A549 (cell line): ENCODE measurements at regions not wholly inside any gene's neighbourhood (a gene's known extent, or its start where the extent isn't known, plus 50 kb on each side); places are given as distances from the start of the nearest gene placed in this dataset.

Experiments used
- ATAC-seq, 2 experiments: fragments of 200-7000 bp in 1 of 2; fragments of >200 bp in 1 of 2; cut with Nextera tagmentation in 1 of 2; cut with Tn5 transposase in 1 of 2; 3 replicates each; pipeline versions ENCODE4 v1.8.0 to v1.9.1; 2018 to 2020; ENCODE audit warnings: mild to moderate bottlenecking in 1 of 2, moderate library complexity in 1 of 2
- CTCF ChIA-PET: fragments of 300-600 bp; sonication (Branson Sonifier 250); formaldehyde crosslinking; extraction: SDS; loops from one replicate; lab custom pipeline; 2021; ENCODE audit warnings: antibody characterized with exemption, inconsistent platforms; lab: Yijun Ruan, JAX
- POLR2A ChIA-PET: fragments of 350-600 bp; formaldehyde crosslinking; extraction: SDS; loops from one replicate; lab custom pipeline; 2021; ENCODE audit warnings: antibody characterized with exemption, inconsistent platforms; lab: Yijun Ruan, JAX
- DNase-seq, 2 experiments: peaks; one replicate each; pipeline versions ENCODE4 v3.0.0 to v3.0.0-alpha.2; 2011 to 2016; ENCODE audit warnings: low read depth in 1 of 2, low spot score in 1 of 2
- FAIRE-seq: peaks from 2 replicates; lab custom pipeline; 2011; peaks lifted over from hg19 to GRCh38; lab: Jason Lieb, UNC
- H3K27ac ChIP-seq, 2 experiments: fragments of >200 bp; sonication (Bioruptor Twin); formaldehyde crosslinking; 3 replicates each; pipeline ENCODE4 v1.5.1; 2016 to 2017
- H3K4me1 ChIP-seq: fragments of >200 bp; sonication (Bioruptor Twin); formaldehyde crosslinking; 3 replicates; pipeline ENCODE4 v1.6.1; 2016
- H3K4me2 ChIP-seq: fragments of >200 bp; sonication (Bioruptor Twin); formaldehyde crosslinking; 3 replicates; pipeline ENCODE4 v1.6.1; 2016
- H3K4me3 ChIP-seq: fragments of >200 bp; sonication (Bioruptor Twin); formaldehyde crosslinking; 3 replicates; pipeline ENCODE4 v1.5.1; 2016
- H3K9me3 ChIP-seq: fragments of >200 bp; sonication (Bioruptor Twin); formaldehyde crosslinking; 3 replicates; pipeline ENCODE4 v1.6.1; 2016
- CBX8 ChIP-seq: fragments of 200-600 bp; sonication (generic); IDR thresholded peaks from 2 replicates; pipeline ENCODE4 v1.6.1; 2016
- EP300 ChIP-seq, 2 experiments: fragments of >200 bp; sonication (Bioruptor Twin); formaldehyde crosslinking; IDR thresholded peaks; 2 replicates in 1 of 2; 3 replicates in 1 of 2; pipeline ENCODE4 v1.6.1; 2016 to 2017
- GATA3 ChIP-seq: IDR thresholded peaks from 2 replicates; pipeline ENCODE4 v1.6.1; 2012; ENCODE audit warnings: borderline replicate concordance
- HOXB5 ChIP-seq: fragments of 250-450 bp; sonication (Bioruptor Pico); IDR thresholded peaks from 2 replicates; pipeline ENCODE4 v1.5.0; 2020; ENCODE audit warnings: mild to moderate bottlenecking, moderate library complexity
- KDM1A ChIP-seq: fragments of 200-600 bp; sonication (generic); IDR thresholded peaks from 2 replicates; pipeline ENCODE4 v1.6.1; 2016; ENCODE audit warnings: low read depth, mild to moderate bottlenecking
- MAZ ChIP-seq: fragments of 150-350 bp; IDR thresholded peaks from 2 replicates; pipeline ENCODE4 v1.6.1; 2014; ENCODE audit warnings: antibody characterized with exemption, low read depth, low read length, borderline replicate concordance
- MYC ChIP-seq: IDR thresholded peaks from 2 replicates; pipeline ENCODE4 v1.6.1; 2012; ENCODE audit warnings: mild to moderate bottlenecking, inconsistent platforms, low read length, improper control_type of control experiment, borderline replicate concordance
- NFE2L2 ChIP-seq: fragments of 150-350 bp; conservative IDR thresholded peaks from 2 replicates; pipeline ENCODE4 v1.6.1; 2014; ENCODE audit warnings: low read length
- RAD21 ChIP-seq, 2 experiments: fragments of >200 bp in 1 of 2; sonication (Bioruptor Twin) in 1 of 2; formaldehyde crosslinking in 1 of 2; IDR thresholded peaks in 1 of 2; conservative IDR thresholded peaks in 1 of 2; 2 replicates in 1 of 2; 3 replicates in 1 of 2; pipeline ENCODE4 v1.6.1; 2012 to 2018; ENCODE audit warnings: inconsistent platforms in 1 of 2
- RFX5 ChIP-seq: fragments of 450-650 bp; IDR thresholded peaks from 2 replicates; pipeline ENCODE4 v1.7.1; 2014; ENCODE audit warnings: antibody characterized with exemption, mild to moderate bottlenecking, moderate library complexity
- SREBF2 ChIP-seq: fragments of 450-650 bp; IDR thresholded peaks from 2 replicates; pipeline ENCODE4 v1.6.1; 2014; ENCODE audit warnings: mild to moderate bottlenecking, moderate library complexity
- TFCP2L1 ChIP-seq: fragments of 250-450 bp; sonication (Bioruptor Pico); IDR thresholded peaks from 2 replicates; pipeline ENCODE4 v1.5.0; 2021; ENCODE audit warnings: mild to moderate bottlenecking
- ZFP36 ChIP-seq: fragments of 450-650 bp; IDR thresholded peaks from 2 replicates; pipeline ENCODE4 v1.6.1; 2014; ENCODE audit warnings: borderline replicate concordance; ENCODE audit not compliant: partially characterized antibody
- ZNF302 ChIP-seq: fragments of 250-450 bp; sonication (Bioruptor Pico); IDR thresholded peaks from 2 replicates; pipeline ENCODE4 v1.9.0; 2021; ENCODE audit warnings: inconsistent platforms, mild to moderate bottlenecking, moderate library complexity
- ZSCAN20 ChIP-seq: fragments of 250-450 bp; sonication (Bioruptor Pico); IDR thresholded peaks from 2 replicates; pipeline ENCODE4 v1.8.0; 2022; ENCODE audit warnings: mild to moderate bottlenecking, moderate library complexity
- WGBS: methylation state at CpG from one replicate; pipeline ENCODE4 v1.1.6; 2017; ENCODE audit errors: missing lambda C conversion rate; 5-methylcytosine and 5-hydroxymethylcytosine counted together
- TF ChIP-seq, protein P1 (sequence below): fragments of >200 bp; sonication (Bioruptor Twin); formaldehyde crosslinking; IDR thresholded peaks from 3 replicates; pipeline ENCODE4 v1.6.1; 2016
- TF ChIP-seq, protein P2 (sequence below): fragments of 250-450 bp; sonication (Bioruptor Pico); IDR thresholded peaks from 2 replicates; pipeline ENCODE4 v1.5.0; 2021; ENCODE audit warnings: mild to moderate bottlenecking, moderate library complexity, borderline replicate concordance
- TF ChIP-seq, protein P3 (sequence below): fragments of 200-600 bp; sonication (generic); IDR thresholded peaks from 2 replicates; pipeline ENCODE4 v1.6.1; 2016; ENCODE audit warnings: antibody characterized with exemption, mild to moderate bottlenecking, moderate library complexity
- TF ChIP-seq, protein P4 (sequence below): fragments of >200 bp; sonication (Bioruptor Twin); formaldehyde crosslinking; IDR thresholded peaks from 3 replicates; pipeline ENCODE4 v1.5.1; 2016

DNA sequence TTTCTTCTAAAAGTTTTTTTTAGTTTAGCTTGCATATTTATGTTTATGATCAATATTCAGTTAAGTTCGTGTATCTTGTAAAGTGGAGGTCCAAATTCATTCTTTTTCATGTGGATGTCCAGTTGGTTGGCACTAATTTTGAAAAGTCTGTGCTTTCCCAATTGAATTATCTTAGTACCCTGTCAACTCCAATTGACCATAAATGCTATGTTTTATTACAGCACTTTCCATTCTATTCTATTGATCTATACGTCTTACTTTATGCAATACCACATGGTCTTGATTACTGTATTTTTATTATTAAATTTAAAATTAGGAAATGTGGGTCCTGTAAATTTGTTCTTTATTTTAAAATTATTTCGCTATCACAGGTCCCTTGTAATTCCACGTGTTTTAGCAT lies 837.6 kb upstream of the SLC10A2 start:
- Histone ChIP-seq H3K9me3 (no peaks in the 10 kb centered on the region), H3K4me2 (no peak overlapping the region), H3K4me1 (no peaks in the 10 kb centered on the region), H3K27ac (no peak overlapping the region), H3K4me3 (no peak overlapping the region)
- no peak for TF ChIP-seq MYC
- no peak for TF ChIP-seq ZNF302 (CRISPR knock-in tag)
- ATAC-seq (no peak), FAIRE-seq (no peak), DNase-seq (no peak)
- CTCF ChIA-PET: no interaction called here
- POLR2A ChIA-PET: no interaction called here
- WGBS: 22% methylated on average over 4 of the region's 4 CpGs

DNA sequence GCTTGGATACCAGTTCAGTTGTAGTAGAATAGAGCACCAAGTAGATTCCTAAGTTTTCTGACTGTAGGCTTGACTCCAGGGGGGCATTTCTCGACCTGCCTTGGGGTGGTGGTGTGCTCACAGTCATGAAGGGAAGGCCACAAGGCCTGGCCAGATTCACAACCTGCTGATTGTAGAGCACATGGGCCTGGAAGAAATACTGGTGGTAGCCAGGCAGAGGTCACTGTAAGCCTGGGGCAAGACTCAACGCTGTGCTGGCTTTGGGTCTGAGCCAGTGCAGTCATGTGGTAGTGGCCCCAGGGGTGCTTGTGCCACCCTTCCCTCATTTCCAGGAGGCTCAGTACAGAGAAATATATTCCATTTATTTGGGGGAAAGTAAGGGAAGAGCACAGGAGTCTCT lies 832.3 kb upstream of the SLC10A2 start:
- Histone ChIP-seq H3K9me3 (no peaks in the 10 kb centered on the region), H3K4me2 (no peak overlapping the region), H3K4me3 (no peak overlapping the region), H3K27ac (no peak overlapping the region), H3K4me1 (no peaks in the 10 kb centered on the region)
- no CpG with 5 or more reads among the region's 2 CpGs for WGBS
- FAIRE-seq (no peak), DNase-seq (no peak), ATAC-seq (no peak)
- CTCF ChIA-PET: no interaction called here
- POLR2A ChIA-PET: no interaction called here
- TF ChIP-seq, protein P1, sequence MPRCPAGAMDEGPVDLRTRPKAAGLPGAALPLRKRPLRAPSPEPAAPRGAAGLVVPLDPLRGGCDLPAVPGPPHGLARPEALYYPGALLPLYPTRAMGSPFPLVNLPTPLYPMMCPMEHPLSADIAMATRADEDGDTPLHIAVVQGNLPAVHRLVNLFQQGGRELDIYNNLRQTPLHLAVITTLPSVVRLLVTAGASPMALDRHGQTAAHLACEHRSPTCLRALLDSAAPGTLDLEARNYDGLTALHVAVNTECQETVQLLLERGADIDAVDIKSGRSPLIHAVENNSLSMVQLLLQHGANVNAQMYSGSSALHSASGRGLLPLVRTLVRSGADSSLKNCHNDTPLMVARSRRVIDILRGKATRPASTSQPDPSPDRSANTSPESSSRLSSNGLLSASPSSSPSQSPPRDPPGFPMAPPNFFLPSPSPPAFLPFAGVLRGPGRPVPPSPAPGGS: no peak
- no peak for TF ChIP-seq RAD21 (conservative IDR thresholded peaks at IDR 0.05 in 1 of 2, IDR thresholded peaks at IDR 0.05 in 1 of 2)
- TF ChIP-seq, protein P2, sequence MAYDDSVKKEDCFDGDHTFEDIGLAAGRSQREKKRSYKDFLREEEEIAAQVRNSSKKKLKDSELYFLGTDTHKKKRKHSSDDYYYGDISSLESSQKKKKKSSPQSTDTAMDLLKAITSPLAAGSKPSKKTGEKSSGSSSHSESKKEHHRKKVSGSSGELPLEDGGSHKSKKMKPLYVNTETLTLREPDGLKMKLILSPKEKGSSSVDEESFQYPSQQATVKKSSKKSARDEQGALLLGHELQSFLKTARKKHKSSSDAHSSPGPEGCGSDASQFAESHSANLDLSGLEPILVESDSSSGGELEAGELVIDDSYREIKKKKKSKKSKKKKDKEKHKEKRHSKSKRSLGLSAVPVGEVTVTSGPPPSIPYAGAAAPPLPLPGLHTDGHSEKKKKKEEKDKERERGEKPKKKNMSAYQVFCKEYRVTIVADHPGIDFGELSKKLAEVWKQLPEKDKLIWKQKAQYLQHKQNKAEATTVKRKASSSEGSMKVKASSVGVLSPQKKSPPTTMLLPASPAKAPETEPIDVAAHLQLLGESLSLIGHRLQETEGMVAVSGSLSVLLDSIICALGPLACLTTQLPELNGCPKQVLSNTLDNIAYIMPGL: no peak
- TF ChIP-seq ZFP36: no peak
- TF ChIP-seq GATA3: no peak
- no peak for TF ChIP-seq MAZ
- no peak for TF ChIP-seq SREBF2
- TF ChIP-seq ZSCAN20: no peak
- TF ChIP-seq RFX5: no peak
- TF ChIP-seq HOXB5 (CRISPR knock-in tag): no peak
- TF ChIP-seq, protein P3, sequence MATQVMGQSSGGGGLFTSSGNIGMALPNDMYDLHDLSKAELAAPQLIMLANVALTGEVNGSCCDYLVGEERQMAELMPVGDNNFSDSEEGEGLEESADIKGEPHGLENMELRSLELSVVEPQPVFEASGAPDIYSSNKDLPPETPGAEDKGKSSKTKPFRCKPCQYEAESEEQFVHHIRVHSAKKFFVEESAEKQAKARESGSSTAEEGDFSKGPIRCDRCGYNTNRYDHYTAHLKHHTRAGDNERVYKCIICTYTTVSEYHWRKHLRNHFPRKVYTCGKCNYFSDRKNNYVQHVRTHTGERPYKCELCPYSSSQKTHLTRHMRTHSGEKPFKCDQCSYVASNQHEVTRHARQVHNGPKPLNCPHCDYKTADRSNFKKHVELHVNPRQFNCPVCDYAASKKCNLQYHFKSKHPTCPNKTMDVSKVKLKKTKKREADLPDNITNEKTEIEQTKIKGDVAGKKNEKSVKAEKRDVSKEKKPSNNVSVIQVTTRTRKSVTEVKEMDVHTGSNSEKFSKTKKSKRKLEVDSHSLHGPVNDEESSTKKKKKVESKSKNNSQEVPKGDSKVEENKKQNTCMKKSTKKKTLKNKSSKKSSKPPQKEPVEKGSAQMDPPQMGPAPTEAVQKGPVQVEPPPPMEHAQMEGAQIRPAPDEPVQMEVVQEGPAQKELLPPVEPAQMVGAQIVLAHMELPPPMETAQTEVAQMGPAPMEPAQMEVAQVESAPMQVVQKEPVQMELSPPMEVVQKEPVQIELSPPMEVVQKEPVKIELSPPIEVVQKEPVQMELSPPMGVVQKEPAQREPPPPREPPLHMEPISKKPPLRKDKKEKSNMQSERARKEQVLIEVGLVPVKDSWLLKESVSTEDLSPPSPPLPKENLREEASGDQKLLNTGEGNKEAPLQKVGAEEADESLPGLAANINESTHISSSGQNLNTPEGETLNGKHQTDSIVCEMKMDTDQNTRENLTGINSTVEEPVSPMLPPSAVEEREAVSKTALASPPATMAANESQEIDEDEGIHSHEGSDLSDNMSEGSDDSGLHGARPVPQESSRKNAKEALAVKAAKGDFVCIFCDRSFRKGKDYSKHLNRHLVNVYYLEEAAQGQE: no peak
- no peak for TF ChIP-seq KDM1A
- TF ChIP-seq NFE2L2: no peak
- TF ChIP-seq TFCP2L1: no peak
- TF ChIP-seq EP300 (IDR thresholded peaks at IDR 0.05): no peak
- TF ChIP-seq CBX8: no peak
- TF ChIP-seq, protein P4, sequence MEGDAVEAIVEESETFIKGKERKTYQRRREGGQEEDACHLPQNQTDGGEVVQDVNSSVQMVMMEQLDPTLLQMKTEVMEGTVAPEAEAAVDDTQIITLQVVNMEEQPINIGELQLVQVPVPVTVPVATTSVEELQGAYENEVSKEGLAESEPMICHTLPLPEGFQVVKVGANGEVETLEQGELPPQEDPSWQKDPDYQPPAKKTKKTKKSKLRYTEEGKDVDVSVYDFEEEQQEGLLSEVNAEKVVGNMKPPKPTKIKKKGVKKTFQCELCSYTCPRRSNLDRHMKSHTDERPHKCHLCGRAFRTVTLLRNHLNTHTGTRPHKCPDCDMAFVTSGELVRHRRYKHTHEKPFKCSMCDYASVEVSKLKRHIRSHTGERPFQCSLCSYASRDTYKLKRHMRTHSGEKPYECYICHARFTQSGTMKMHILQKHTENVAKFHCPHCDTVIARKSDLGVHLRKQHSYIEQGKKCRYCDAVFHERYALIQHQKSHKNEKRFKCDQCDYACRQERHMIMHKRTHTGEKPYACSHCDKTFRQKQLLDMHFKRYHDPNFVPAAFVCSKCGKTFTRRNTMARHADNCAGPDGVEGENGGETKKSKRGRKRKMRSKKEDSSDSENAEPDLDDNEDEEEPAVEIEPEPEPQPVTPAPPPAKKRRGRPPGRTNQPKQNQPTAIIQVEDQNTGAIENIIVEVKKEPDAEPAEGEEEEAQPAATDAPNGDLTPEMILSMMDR: no peak
